Activated CD4-positive, alpha-beta T cell treated with anti-CD3 and anti-CD28 coated beads for 24 hours (primary cell): ENCODE measurements at regions not wholly inside any gene's neighbourhood (a gene's known extent, or its start where the extent isn't known, plus 50 kb on each side); places are given as distances from the start of the nearest gene placed in this dataset.

Experiments used
- DNase-seq, 2 donors: peaks; one replicate each; pipeline ENCODE4 v3.0.0-alpha.2; 2020; ENCODE audit warnings: low read depth in 2 of 2

DNA sequence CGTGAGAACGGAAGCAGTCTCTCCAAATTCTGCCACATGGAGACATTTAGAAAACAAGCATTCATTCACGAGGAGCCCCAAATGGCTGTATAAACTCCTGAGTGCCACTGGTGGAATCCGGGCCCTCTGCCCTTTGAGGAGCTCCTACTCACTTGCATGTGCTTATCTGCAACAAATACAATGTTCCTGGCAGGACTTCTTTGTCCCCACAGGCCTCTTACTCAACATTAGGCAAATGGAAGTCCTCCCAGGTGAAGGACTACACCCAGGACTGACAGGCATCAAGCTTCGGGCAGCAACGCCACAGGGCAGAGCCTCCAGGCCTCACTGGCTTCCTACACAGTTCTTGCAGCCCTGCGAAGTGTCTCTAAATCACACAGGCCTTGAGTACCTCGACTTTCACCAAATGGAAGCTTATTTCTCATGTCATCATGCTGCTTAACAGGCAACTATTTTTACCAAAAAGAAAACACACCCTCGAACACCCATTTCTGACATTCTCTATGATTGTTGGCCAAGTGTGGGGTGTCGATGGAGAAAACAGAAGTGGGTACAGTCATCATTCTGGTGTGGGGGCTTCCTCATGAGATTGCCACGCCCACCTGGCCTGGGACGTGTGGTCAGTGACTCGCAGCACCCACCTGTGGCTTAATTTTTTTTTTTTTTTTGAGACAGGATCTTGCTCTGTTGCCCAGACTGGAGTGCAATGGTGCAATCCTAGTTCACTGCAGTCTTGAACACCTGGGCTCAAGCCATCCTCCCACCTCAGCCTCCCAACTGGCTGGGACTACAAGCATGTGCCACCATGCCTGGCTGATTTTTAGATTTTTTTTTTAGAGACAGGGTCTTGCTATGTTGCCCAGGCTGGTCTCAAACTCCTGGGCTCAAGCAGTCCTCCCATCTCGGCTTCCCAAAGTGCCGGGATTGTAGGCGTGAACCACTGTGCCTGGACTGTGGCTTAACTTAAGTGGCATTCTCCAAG lies 186.8 kb upstream of the GLI2 start:
- no peak for DNase-seq

DNA sequence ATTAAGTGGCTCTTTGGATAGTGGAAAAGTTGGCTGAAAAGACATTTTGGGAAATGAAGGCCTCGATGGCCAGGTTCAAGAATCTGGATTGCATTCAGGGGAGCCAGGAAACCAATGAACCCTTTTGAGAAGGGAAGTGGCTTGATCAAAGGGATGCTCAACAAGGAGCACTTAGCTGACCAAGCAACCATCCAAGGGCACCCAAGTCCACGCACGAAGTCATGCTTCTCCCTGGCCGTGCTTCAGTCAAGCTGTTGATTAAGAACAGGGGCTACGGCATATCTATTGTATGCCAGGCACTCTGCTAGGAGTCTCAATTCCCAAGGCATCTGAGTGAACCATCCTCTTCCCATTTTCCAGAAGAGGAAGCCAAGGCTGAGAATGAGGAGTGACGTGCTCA lies 185.8 kb upstream of the GLI2 start:
- DNase-seq, result no peak

GRCh38 chr2:120550282-120550681 lies 185.4 kb upstream of the GLI2 start:
- DNase-seq, result no peak

GRCh38 chr2:120550893-120551446 lies 184.7 kb upstream of the GLI2 start:
- DNase-seq, result no peak

DNA sequence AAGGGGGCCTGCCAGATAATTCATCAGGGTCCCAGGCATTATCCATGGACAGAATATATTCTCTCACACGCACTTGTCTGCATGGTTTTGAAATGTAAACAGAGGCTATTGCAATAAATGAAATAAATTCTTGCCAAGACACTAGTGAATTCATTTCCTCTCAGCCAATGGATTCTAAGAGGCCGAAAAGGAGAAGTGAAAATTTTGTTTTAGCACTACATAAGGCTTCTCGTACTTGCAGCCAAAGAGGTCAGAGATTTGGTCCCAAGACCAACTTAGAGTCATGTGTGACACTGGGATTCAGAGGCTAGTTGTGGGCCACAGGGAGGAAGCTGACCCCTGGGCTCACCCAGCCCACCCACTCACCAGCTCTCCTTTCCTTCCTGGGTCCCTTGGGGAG lies 184.1 kb upstream of the GLI2 start:
- no peak for DNase-seq

GRCh38 chr2:120552079-120552478 lies 183.6 kb upstream of the GLI2 start:
- DNase-seq, result no peak

GRCh38 chr2:120552800-120553481 lies 182.7 kb upstream of the GLI2 start:
- peak in 1 of 2 donors; percentile 22 for DNase-seq

GRCh38 chr2:120554625-120555032 lies 181.0 kb upstream of the GLI2 start:
- no peak for DNase-seq

DNA sequence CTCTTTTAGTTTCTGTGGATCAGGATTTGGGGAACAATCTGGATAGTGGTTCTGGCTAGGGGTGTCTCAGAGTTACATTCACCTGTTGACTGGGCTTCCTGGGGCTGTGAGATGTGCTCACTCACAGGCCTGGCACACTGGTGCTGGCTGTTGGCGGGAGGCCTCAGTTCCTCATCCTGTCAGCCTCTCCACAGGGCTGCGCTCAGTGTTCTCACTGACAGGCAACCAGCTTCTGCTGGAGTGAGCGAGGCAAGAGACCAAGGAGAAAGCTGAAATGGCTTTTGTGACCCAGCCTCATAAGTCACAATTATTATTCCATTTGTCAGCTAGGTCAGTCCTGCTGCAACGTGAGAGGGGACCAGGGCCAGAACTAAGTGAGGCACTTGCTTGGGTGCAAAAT lies 180.6 kb upstream of the GLI2 start:
- DNase-seq, result no peak

GRCh38 chr2:120556911-120557310 lies 178.8 kb upstream of the GLI2 start:
- DNase-seq, result no peak

DNA sequence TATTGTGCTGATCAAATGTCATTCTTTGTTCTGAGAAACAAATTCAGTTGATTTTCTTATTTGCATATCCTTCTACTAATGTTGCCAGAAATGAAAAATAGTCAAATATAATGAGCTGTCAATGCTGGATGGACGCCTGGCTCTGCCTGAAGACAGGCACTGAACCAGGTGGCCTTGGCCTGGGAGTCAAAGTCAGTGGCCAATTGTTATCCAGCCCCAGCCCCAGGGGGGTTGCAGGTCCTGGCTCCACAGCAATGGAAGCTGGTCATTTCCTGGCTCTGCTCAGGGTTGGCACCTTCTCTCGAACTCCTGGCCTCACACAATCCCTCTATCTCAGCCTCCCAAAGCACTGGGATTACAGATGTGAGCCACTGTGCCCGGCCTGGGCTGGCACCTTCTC lies 176.8 kb upstream of the GLI2 start:
- no peak for DNase-seq

DNA sequence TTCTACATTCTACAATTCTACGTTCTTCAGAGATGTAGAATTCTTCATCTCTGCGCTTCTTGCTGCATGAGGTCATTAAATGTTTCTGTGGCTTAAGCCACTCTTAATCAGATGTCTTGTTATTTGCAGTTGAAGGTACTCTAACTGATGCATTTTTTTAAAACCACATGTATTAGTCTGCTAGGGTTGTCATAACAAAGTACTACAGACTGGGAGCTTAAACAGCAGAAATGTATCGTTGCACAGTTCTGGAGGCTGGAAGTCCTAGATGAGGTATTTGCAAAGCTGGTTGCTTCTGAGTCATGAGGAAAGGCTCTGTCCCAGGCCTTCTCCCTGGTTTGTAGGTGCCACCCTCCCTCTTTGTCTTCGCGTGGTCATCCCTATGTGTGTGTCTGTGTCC lies 176.3 kb upstream of the GLI2 start:
- no peak for DNase-seq

DNA sequence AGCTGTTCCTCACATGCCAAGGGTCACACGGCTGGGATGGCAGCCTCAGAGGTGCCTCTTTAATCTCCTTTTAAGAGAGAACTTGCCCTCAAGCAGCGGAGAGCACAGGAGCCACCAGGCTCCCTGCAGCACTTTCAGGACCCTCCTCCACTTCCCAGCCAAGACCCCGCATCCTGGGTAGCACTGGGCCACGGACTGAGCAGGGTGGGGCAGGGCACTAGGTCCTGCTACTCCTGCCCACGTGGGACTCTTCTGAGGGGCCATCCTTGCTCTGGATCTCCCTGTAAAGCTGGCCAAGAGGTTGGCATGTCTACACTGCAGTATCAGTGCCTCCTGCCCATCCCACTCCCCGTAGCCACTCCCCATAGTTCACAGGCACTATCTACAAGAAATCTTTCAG lies 175.3 kb upstream of the GLI2 start:
- no peak for DNase-seq

GRCh38 chr2:120561379-120562035 lies 174.2 kb upstream of the GLI2 start:
- DNase-seq, result no peak

GRCh38 chr2:120562218-120563005 lies 173.3 kb upstream of the GLI2 start:
- DNase-seq, result no peak

GRCh38 chr2:120563616-120564015 lies 172.1 kb upstream of the GLI2 start:
- no peak for DNase-seq

DNA sequence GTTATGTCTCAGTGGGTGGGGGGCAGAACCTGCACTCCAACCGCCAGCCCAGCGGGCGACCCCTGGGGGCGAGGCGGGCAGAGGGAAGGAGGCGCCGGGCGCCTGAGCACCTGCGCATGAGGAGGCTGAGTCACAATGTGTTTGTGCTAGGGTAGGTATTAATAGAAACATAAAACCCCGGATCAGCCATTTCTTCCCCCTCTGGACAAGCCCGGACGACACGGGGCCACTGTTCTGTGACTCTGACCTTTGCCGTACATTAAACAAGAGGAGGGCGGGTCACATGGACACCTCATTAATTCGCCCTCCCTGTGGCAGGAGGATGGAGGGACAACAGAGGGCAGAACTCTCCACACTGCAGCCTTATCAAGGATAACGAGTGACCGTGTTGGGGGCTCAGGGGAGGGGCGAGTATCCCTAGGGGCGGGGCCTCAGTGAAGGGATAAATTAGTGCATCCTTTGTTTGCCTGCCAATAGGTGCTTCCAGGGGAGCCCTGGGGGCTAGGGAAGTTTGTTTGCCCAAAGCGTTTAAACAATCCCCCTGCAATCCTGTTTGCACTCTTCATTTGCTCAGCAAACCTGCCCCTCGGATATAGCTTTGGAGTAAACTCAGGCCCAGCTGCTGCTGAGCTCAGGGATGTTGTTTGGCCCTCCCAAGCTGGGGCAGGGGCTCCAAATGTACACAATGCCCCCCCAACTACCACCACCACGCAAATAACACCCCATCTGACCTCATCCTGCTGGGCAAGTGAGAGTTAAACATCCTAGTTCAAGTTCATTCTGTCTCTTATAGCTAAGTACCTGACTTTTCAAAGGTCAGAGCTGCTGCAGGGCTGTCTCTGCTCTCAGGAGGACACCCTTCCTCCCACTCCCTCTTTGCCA lies 171.2 kb upstream of the GLI2 start:
- DNase-seq, result no peak

GRCh38 chr2:120565095-120565460 lies 170.6 kb upstream of the GLI2 start:
- DNase-seq, result no peak

DNA sequence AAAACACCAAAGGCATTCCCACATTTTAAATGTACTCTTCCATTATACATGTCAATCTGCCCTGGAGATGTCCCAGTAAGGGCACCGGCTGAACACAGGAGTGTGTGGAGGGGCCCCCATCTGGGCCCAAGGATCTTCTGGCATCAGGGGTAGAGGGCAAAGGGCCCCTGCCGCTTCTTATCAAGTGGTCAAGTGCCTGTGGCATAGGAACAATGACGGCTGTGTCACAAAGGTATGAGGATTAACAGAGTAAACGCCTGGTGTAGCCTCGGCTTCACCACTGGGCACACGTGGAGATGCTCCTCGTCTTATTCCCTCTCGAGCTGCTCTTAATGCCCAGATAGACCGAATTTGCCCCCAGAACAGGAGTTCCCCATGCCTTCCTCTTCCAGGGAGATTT lies 169.7 kb upstream of the GLI2 start:
- no peak for DNase-seq

DNA sequence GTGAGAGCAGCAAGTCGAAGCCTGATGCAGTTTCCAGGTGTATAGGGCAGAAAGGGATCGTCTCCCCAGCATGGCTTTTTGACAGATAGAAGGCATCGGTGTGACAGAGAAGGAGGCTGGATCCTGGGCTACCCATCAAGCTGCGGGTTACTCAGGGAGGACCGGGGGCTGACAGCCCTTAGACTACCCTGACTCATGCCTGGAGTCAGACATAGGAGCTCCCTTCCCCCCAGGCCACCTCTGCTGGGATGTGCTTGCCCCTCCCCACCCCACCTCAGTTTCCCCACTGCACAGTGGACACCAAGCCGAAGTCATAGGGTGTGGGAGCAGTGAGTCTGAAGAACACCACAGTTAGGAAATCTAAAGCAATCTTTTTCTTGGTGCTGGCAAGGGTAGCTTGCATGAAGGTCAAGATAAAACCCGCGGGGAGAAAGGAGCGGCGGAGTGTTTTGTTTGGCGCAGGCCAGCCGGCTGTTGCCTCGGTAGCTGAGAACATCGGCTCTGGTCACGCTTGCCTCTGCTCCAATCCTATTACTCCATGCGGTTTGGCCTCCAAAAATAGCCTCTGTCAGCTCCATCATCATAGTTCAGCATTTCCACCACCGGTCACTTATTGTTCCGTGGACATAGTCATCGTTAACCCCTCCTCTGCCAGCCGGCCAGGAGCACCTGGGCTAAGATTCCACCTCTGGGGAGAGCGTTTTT lies 169.2 kb upstream of the GLI2 start:
- DNase-seq, result no peak
